ENCODE measurements at regions not wholly inside any gene's neighbourhood (a gene's known extent, or its start where the extent isn't known, plus 50 kb on each side); places are given as distances from the start of the nearest gene placed in this dataset.
"Not testable (repeated sequence)": the region's sequence is repeated elsewhere in the genome, so short reads cannot be mapped to it uniquely, and the experiment has no call there.

- DNase-seq = no peak
Measured at GRCh38 chr3:162597226-162597625, 1100.6 kb downstream of the OTOL1 start.

GRCh38 chr3:162598500-162598899 lies 1101.9 kb downstream of the OTOL1 start:
- not testable (repeated sequence) for DNase-seq

GRCh38 chr3:162599742-162600141 lies 1103.1 kb downstream of the OTOL1 start:
- DNase-seq = not testable (repeated sequence)

- DNase-seq = no peak
Measured at GRCh38 chr3:162601101-162601670, 1104.6 kb downstream of the OTOL1 start.

- no peak for DNase-seq
Measured at GRCh38 chr3:162602619-162603018, 1106.0 kb downstream of the OTOL1 start.

GRCh38 chr3:162605651-162606204 lies 1109.1 kb downstream of the OTOL1 start:
- no peak for DNase-seq

GRCh38 chr3:162610261-162610660 lies 1113.7 kb downstream of the OTOL1 start:
- no peak for DNase-seq

- no peak for DNase-seq
Measured at GRCh38 chr3:162612991-162613390, 1116.4 kb downstream of the OTOL1 start.

GRCh38 chr3:162626172-162626571 lies 1129.6 kb downstream of the OTOL1 start:
- DNase-seq = no peak

GRCh38 chr3:162628531-162628930 lies 1131.9 kb downstream of the OTOL1 start:
- DNase-seq = no peak

- no peak for DNase-seq
Measured at GRCh38 chr3:162629372-162629771, 1132.8 kb downstream of the OTOL1 start.

- DNase-seq = no peak
Measured at GRCh38 chr3:162632672-162633071, 1136.1 kb downstream of the OTOL1 start.

- DNase-seq = not testable (repeated sequence)
Measured at GRCh38 chr3:162640208-162640607, 1143.6 kb downstream of the OTOL1 start.

- no peak for DNase-seq
Measured at GRCh38 chr3:162641317-162641716, 1144.7 kb downstream of the OTOL1 start.

- DNase-seq = no peak
Measured at GRCh38 chr3:162641907-162642306, 1145.3 kb downstream of the OTOL1 start.

- no peak for DNase-seq
Measured at GRCh38 chr3:162643245-162643644, 1146.6 kb downstream of the OTOL1 start.

- DNase-seq = no peak
Measured at GRCh38 chr3:162647321-162647720, 1150.7 kb downstream of the OTOL1 start.

- no peak for DNase-seq
Measured at GRCh38 chr3:162658003-162658402, 1161.4 kb downstream of the OTOL1 start.

GRCh38 chr3:162665684-162666391 lies 1169.2 kb downstream of the OTOL1 start:
- no peak for DNase-seq

GRCh38 chr3:162666835-162667234 lies 1170.2 kb downstream of the OTOL1 start:
- no peak for DNase-seq

- DNase-seq = no peak
Measured at GRCh38 chr3:162670181-162670580, 1173.6 kb downstream of the OTOL1 start.

- DNase-seq = no peak
Measured at GRCh38 chr3:162677475-162677874, 1180.9 kb downstream of the OTOL1 start.

- DNase-seq = no peak
Measured at GRCh38 chr3:162678941-162679340, 1182.3 kb downstream of the OTOL1 start.

GRCh38 chr3:162684260-162684659 lies 1187.7 kb downstream of the OTOL1 start:
- DNase-seq = no peak

GRCh38 chr3:162699291-162699690 lies 1202.7 kb downstream of the OTOL1 start:
- no peak for DNase-seq

All from DMS79 (cell line).